Keratinocyte (primary cell): ENCODE measurements at regions not wholly inside any gene's neighbourhood (a gene's known extent, or its start where the extent isn't known, plus 50 kb on each side); places are given as distances from the start of the nearest gene placed in this dataset.

Experiments
- EZH2 ChIP-seq: IDR thresholded peaks from one replicate; pipeline ENCODE4 v1.6.1; 2012; ENCODE audit warnings: inconsistent platforms, mild to moderate bottlenecking, low read length, moderate library complexity
- TF ChIP-seq, protein P1 (sequence below), 3 experiments: IDR thresholded peaks in 1 of 3; conservative IDR thresholded peaks in 1 of 3; optimal IDR thresholded peaks in 1 of 3; 2 replicates in 2 of 3; 3 replicates in 1 of 3; pipeline versions ENCODE3 to v1.5.1; 2011; ENCODE audit warnings: low read length in 3 of 3, mild to moderate bottlenecking in 3 of 3, moderate library complexity in 2 of 3, control low read depth in 1 of 3, inconsistent platforms in 1 of 3; ENCODE audit not compliant: insufficient read depth in 2 of 3; ENCODE audit errors: extremely low read depth in 1 of 3

- TF ChIP-seq, protein P1, sequence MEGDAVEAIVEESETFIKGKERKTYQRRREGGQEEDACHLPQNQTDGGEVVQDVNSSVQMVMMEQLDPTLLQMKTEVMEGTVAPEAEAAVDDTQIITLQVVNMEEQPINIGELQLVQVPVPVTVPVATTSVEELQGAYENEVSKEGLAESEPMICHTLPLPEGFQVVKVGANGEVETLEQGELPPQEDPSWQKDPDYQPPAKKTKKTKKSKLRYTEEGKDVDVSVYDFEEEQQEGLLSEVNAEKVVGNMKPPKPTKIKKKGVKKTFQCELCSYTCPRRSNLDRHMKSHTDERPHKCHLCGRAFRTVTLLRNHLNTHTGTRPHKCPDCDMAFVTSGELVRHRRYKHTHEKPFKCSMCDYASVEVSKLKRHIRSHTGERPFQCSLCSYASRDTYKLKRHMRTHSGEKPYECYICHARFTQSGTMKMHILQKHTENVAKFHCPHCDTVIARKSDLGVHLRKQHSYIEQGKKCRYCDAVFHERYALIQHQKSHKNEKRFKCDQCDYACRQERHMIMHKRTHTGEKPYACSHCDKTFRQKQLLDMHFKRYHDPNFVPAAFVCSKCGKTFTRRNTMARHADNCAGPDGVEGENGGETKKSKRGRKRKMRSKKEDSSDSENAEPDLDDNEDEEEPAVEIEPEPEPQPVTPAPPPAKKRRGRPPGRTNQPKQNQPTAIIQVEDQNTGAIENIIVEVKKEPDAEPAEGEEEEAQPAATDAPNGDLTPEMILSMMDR (optimal IDR thresholded peaks at IDR 0.05 in 1 of 3, IDR thresholded peaks at IDR 0.05 in 1 of 3, conservative IDR thresholded peaks at IDR 0.05 in 1 of 3; ENCODE audit: extremely low read depth in 1 of 3, insufficient read depth in 2 of 3, low read length in 3 of 3) = no peak
- TF ChIP-seq EZH2 = no peak
Measured at GRCh38 chr2:154934213-154934612, 235.7 kb downstream of the KCNJ3 start.
